Stimulated activated CD4-positive, alpha-beta T cell treated with anti-CD3 and anti-CD28 coated beads, Interleukin-1b, Interleukin-23, amount 100 ng/mL, for 48 hours (primary cell): ENCODE measurements at regions not wholly inside any gene's neighbourhood (a gene's known extent, or its start where the extent isn't known, plus 50 kb on each side); places are given as distances from the start of the nearest gene placed in this dataset.
"Not testable (repeated sequence)": the region's sequence is repeated elsewhere in the genome, so short reads cannot be mapped to it uniquely, and the experiment has no call there.

Experiments used
- DNase-seq: peaks from one replicate; pipeline ENCODE4 v3.0.0-alpha.2; 2020

DNA sequence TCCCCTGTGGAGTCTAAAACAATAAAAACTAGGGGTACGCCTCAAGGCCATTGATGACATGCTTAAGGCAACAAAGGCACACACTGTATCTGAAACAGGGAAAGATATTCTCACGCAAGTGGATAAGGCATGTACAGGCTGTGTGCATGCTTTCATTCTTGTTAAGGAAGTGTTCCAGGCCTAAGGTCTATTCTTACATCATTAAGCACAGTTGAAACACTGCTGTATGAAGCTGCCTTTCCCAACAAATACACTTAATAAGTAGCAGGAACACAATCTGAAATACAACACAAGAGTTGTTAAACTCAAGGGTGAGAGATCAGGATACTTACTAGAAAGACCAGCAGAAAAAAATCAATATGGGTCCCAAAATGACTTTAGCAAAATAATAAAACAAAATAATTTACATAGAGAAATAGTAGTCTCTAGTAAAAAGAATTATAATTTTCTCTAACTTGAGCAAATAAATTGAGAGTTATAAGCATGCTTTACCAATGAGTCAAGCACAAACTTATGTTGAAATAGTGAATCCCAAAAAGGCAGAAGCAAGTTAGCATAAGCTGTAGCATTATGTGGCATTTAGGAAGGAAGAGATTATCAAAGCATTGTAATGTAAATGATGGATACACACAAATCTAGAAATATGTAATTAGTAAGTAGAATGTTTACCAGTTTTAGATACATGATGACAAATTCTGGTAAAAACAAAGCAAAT is 796.9 kb downstream of the SLITRK1 start:
- no peak for DNase-seq

DNA sequence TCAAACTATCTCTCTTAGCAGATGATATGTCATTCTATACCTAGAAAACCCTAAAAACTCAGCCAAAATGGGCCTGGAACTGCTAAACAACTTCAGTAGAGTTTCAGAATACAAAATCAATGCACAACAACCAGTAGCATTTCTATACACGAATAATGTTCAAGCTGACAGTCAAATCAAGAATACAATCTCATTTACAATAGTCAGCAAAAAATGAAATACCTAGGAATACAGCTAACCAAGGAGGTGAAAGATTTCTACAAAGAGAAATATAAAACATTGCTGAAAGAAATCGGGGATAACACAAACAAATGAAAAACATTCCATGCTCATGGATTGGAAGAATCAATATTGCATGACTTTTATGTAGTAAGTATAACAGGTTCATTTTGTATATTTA is 804.8 kb downstream of the SLITRK1 start:
- no peak for DNase-seq

DNA sequence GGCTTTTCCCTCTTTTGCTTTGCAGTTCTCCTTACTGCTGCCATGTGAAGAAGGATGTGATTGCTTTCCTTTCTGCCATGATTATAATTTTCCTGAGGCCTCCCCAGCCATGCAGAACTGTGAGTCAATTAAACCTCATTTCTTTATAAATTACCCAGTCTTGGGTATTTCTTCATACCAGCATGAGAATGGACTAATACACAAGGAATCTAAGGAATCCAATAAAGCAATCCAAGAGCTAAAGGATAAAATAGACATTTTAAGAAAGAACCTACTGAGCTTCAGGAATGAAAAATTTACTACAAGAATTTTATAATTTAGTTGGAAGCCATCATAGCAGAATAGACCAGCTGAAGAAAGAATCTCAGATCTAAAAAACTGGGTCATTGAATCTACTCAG is 808.3 kb downstream of the SLITRK1 start:
- not testable (repeated sequence) for DNase-seq

DNA sequence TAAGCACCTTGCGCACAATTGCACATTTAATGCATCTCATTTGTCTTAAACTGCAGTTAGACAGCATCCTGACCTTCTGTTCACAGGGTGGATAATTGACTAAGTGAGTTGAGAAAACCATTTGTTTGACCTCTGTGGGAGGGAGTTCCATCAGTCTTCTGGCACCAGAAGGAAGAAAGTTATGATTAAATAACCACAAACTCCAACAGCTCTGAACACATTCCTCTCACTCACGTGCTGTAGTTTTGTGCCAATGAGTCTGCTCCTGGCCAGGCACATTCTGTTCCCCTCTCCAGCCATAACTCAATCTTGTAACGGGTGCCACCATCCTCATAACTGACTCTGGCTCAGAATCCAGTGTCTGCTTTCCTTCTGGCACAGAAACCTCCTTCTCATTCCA is 817.2 kb downstream of the SLITRK1 start:
- DNase-seq, result no peak

DNA sequence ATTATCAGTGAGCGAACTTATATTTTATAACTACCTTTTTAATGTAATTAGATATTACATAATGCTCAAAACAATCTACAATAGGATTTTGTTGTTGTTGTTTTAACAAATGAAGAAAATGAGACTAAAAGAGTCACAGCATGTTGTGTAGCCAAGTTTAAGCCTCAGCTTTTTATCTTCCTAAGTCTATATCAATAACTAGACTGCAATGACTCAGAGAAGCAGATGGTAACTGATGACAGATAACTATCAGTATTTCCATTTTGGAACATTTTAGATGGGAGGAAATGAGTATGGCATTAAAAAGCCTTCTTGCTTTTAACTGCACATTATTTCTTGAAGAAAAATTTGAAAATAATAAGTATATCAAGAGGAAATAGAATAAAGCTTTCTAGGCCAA is 825.2 kb downstream of the SLITRK1 start:
- DNase-seq, result no peak

DNA sequence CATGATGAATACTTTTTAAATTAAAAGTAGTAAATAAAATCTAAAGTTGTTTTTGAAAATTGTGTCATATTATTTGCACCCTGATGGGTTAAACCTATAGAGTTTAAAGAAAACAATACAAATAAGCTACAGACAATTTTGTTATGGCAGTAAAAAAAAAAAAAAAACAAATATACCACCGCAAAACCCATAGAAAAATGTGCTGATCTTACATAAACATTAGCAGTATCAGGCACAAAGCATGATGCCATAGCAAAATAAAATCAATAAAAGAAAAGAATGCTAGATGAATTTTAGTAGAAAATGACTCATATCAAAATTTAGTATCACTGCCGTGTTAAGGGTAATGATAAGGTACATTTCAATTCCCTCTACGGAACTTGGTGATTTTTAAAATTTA is 826.0 kb downstream of the SLITRK1 start:
- DNase-seq, result no peak

DNA sequence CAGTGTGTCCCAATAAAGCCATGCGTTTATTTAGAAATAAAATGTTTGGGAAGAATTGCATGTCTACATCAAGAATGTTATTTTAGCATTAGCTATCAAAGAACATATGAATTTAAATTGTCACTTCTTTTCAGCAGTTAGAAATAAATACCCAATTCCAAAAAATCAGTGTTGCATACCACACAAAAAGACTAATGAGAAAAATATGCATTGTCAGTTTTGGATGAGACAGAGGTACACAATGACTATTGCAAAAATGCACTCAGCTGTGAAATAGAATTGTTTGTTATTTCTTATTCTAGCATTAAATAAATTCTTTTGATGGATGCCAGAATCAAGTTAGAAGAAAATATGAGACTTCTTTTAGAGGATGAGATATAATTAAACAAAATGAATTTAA is 833.9 kb downstream of the SLITRK1 start:
- no peak for DNase-seq

DNA sequence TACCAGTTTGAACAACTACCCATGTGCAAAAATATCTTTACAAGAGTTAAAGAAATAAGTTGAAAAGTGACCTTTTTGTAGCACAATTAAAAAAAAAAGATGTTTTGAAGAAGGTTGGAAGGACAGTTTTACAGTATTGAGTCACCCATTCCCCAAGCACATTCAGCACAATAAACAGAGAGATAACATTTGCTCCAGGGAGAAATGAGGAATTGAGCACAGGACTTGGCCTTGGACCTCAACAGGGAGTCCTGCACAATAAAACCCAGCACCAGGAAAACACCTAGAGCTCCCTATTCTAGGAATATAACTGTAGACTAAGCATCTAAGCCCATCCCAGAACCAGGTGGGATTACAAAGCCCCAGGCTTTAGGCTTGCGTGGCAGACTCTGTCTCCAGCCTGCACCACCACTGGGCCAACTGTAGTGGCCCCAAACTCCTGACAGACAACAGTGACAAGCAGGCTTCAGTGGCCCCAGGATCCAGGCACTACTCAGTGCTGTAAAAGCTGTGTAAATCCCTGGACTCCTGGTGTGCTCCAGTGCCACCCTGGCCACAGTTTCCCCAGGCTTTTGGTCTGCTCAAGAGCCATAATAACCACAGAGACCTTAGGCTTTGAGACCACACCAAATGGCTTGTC is 857.2 kb downstream of the SLITRK1 start:
- no peak for DNase-seq

DNA sequence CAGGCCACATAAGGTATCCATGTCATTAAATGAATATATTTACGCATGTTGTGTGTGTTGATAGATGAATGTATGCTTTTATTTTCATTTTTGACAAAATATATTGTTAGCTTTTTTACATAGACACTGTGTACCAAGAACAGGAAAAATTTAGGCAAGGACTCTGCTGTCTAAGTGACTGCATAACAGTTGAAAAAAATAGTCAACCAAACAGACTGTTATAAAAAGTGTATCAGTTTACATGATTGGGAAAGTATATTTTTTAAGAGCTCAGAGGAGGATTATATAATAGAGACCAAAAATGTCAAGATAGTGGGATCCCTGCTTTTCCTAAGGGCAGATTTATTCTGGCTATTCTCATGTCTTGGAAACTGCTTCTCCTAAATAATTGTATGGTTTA is 858.0 kb downstream of the SLITRK1 start:
- no peak for DNase-seq

DNA sequence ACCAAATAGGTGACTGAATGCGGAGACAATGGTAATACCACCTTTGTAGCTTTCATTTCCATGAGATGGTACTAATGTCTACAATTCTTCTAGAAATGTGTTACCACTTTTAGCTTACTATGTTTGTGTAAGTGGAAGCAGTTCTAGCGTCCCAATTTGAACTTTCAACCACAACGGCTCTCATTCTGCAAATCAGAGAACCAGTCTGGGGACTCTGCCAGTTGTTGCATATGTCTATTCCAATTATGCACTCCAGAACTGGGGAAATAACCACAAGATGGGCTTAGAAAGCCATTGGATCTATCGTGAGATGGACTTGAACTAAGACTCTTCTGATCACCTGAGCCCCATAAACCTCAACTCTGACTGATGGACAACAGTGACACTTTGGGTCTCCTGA is 862.3 kb downstream of the SLITRK1 start:
- DNase-seq, result no peak

DNA sequence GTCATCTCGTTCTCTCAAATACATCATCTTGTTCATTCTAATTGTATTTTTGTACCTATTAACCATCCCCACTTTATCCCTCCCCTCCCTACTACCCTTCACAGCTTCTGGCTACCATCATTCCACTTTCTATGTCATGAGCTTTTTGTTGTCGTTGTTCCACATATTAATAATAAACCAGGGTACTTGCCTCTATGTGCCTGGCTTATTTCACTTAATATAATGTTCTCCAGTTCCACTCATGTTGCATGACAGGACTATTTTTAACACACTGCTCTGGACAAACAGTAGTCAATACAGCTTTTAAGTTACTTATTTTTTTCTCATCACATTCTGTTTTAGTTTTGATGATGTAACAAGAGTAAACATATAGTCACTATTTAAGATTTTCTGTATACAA is 872.3 kb downstream of the SLITRK1 start:
- DNase-seq, result no peak

DNA sequence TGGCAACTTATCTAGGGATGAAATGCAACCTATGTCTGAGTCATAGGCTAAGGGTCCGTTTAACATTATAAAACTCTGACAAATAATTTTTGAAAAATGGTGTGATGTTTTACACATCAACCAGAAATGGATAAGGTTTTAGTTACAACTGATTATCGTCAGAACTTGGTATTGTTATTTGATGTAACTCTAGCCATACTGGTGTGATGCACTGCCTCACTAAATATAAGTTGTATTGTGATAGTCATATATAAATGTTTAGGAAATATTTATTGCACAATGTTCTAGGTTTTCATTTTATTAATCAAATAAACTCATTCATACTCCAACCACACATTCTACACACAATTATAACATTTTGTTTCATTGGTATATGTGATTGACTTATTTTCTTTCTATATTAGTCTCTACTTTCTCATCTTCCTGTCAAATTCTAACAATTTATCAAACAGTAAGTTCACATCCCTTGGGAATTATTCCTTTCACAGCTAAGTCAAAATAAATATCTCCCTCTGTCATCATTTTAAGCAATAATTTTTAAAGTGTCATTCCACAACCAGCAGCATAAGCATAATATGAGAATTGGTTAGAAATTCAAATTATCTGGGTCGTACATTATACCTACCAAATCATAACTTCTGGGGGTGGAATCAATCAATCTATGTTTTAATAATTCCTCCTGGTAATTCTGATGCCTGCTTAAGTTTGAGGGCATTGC is 873.9 kb downstream of the SLITRK1 start:
- DNase-seq, result no peak

DNA sequence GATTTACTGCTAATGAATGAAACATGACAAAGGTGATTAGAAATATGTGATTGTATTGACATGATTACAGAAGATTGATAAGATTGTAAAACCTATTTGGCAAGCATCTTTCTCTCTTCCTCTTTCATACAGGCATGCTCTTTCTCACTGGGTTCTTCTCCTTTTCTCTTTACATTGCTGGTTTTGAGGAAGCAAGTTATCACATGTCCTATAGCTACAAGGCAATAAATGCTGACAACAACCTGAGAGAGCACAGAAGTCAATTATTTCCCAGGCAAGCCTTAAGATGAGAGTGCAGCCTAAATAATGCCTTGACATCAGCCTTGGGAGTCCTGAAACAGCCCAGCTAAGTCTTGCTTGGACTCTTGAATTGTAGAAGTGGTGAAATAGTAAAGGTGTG is 875.0 kb downstream of the SLITRK1 start:
- DNase-seq, result no peak

DNA sequence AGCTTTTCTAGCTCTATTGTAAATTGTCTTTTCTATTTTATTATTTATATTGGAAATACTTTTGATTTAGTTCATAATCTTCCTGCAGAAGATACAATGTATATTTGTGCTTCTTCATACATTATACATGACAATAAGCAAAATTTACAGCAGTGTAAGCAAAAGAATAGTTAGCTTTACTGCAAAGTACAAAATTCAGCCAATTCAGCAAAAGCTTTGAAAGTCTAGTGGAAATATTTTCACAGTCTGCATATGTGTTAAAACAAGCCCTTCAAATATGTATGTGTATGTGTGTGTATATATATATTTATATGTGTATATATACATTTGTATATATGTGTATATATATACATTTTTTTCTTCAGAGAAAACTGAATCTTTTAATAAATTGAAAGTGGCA is 879.1 kb downstream of the SLITRK1 start:
- DNase-seq, result no peak

DNA sequence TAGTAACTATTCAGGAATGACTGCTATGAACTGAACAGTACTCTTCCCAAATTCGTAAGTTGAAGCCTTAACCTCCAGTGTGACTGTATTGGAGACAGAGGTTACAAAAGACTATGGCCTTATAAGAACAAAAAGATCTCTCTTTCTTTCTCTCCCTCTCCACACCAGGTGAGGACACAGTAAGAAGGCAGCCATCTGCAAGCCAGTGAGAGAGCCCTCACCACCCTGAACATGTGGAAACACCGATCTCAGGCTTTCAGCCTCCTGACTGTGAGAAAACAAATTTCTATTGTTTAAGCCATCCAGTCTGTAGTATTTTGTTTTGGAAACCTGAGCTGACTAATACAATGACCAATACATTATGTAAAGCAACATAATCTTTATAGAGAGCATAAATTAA is 888.9 kb downstream of the SLITRK1 start:
- DNase-seq, result no peak

DNA sequence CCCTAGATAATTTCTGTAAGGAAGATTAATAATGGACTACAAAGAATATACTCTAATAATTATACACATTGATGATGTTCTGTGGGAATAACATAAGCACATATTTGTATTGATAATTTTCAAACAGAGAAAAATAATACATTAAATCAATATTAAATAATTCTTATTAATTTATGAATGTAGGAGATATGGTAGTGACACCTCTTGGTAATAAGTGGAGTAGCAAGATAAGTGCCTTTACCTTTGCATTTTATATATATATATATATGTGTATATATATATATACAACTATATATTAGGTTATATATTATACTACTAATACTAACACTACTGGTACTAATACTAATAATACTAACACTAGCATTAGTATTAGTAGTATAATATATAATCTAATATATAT is 905.8 kb downstream of the SLITRK1 start:
- no peak for DNase-seq

DNA sequence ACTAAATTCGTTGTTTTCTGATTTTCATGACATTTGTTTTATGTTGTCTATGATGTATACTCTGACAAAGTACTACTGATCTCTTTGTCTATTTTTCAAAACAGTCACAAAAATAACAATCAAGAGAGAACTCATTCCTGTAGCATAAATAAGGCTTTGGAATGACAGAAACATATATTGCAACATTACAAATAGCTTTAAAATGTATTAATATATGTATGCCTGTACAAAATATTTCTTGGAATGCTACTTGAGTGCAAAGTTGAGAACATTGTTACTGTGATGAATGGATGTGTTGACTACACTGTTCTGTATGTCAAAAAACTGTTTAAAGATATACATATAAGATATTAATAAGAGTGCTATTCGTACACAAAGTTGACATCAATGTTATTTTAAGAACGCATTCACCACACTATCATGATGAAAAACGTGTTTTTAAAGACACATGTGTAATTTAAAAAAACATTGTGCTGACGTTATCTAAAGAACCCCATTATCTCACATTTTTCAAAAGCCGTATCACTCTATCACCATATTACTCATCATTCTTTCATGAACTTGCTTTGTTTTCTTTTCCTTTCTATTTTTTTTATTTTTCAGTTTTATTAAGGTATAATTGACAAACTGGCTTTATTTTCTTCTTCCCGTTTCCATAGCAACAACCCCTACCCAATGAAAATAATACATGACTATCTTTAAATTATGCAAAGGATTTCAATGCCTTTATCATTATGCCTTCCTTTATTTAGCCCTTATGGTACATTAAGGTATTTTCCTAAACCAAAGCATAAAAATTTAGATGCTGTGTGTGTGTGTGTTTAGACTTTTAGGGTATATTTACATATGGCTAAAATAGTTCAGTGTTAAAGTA is 918.8 kb downstream of the SLITRK1 start:
- DNase-seq, result no peak

DNA sequence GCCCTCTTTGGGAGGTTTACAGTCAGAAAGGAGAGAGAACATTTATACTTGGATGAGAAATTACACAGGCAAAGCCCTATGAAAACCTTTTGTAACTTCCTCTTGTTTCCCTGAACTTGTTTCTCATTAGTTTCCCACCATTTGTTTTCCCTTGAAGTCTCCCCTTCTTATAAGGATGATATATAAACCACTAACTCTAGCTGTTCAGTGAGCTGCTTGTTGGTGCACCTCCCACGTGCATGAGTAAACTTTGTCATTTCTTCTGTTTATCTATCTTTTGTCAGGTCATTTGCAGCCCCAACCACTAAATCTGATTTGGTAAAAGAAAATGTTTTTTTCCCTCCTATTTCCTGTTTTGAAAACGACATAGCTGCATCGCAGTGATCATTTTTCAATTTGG is 919.9 kb downstream of the SLITRK1 start:
- no peak for DNase-seq

DNA sequence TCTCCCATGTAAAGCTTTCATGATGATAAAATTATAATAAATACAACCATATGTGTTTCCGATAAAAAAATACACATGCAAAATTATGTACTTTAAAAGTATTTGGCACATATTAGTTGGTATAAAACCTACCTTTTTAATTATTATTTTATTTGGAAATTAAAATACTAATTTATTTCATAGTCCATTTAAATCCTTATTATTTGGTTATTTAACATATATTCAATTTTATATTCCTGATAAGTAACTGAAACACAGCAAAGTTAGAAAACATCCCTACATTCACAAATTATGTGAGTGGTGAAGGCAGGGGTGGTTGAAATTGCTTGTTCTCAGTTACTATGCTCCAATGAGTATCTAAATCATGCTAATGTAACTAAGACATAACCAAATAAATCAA is 920.5 kb downstream of the SLITRK1 start:
- DNase-seq, result no peak

DNA sequence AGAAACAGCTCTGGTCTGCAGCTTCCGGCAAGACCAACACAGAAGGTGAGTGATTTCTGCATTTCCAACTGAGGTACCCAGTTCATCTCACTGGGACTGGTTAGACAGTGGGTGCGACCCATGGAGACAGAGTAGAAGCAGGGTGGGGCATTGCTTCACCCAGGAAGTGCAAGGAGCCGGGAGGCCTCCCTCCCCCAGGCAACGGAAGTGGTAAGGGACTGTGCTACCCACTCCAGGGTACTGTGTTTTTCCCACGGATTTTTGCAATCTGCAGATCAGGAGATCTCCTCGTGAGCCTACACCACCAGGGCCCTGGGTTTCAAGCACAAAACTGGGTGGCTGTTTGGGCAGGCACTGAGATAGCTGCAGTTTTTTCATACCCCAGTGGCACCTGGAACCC is 929.9 kb downstream of the SLITRK1 start:
- not testable (repeated sequence) for DNase-seq

DNA sequence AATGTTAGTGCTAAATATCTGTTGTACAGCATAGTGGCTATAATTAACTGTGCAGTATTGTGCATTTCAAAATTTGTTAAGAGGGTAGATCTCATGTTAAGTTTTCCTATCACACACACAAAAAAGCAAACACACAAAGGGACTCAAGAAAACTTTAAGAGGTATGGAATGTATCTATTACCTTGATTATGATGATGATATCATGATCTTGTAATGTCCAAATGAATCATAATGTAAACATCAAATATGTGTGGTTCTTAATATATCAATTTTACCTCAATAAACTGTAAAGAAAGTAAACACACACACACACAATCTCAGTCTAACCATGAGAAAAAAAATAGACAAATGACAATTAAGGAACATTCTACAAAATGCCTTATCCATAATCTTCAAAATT is 934.6 kb downstream of the SLITRK1 start:
- DNase-seq, result no peak

DNA sequence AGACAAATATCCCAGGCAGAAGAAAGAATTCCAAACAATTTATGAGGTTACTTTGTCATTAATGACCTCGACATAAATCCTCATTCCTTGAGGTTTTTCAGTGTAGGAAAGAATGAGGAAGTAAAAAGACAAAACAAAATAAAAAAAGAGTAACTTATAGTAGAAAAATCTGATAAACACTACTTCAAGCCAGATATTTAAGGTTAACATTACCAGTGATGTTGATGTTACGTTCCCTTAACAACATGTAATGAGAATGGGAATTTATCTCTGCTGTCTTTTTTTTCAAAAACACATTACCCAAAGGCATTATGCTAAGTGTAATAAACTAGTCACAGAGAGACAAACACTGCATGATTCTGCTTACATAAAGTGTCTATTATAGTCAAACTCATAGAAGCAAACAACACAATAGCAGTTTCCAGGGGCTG is 935.1 kb downstream of the SLITRK1 start:
- no peak for DNase-seq

DNA sequence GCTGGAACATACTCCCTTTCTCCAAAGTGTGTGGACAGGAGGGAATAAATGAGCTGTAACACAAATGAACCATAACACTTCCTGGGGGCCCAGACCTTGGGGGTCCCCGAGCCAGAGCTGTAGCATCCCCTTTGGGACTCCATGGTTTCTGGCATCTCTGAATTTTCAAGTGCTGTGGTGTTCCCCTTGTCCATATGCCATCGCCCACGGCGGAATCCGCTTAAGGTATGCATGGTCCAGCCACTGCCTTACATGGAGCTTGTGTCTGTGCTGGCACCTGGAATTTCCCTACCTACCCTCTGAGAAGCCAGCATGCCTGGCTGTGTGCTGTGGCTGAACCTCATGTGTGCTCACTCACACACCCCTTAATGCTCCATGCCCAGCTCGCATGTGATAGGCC is 943.6 kb downstream of the SLITRK1 start:
- no peak for DNase-seq
